GM18498 (cell line): ENCODE measurements at regions not wholly inside any gene's neighbourhood (a gene's known extent, or its start where the extent isn't known, plus 50 kb on each side); places are given as distances from the start of the nearest gene placed in this dataset.
"Not testable (repeated sequence)": the region's sequence is repeated elsewhere in the genome, so short reads cannot be mapped to it uniquely, and the experiment has no call there.

ENCODE experiments used
- ATAC-seq: cut with Tn5 transposase; IDR thresholded peaks from one replicate; pipeline ENCODE4 v1.9.1; 2021; ENCODE audit warnings: mild to moderate bottlenecking, moderate library complexity; ENCODE audit not compliant: unreplicated experiment

DNA sequence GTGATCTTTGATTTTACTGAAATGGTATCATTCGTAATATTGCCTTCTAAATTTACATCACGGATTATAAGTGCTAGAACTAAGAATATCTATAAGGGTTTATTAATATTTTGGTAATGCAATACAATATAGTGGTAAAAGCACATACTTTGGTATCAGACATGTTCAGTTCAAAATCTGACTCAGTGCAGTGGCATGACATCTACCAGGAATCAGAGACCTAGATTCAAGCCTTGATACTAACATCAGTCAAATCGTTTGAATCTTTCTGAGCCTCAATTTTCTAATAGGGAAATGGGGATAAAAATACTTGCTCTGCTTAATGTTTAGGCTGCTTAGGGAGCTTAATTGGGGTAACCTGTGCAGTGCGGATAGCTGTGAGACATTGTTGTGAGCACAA lies 488.0 kb downstream of the BCKDHB start:
- no peak for ATAC-seq

DNA sequence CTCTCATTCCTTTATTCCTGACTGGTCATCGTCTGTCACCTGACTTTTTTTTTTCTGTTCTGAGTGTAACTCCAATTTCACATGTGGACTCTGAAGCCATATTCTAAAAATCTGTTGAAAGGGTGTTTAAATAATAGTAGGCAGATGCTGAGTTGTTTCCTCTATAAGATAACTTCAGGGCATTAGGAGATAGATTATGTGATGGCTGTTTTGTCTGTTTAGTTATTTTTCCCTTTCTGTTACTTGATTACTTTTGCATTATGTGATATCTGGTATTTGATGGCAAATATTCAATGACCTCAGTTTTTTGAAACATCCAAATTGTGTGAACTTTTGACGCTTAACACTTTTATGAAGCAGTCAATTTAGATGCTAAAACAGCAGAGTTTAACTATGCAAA lies 486.0 kb downstream of the BCKDHB start:
- no peak for ATAC-seq

DNA sequence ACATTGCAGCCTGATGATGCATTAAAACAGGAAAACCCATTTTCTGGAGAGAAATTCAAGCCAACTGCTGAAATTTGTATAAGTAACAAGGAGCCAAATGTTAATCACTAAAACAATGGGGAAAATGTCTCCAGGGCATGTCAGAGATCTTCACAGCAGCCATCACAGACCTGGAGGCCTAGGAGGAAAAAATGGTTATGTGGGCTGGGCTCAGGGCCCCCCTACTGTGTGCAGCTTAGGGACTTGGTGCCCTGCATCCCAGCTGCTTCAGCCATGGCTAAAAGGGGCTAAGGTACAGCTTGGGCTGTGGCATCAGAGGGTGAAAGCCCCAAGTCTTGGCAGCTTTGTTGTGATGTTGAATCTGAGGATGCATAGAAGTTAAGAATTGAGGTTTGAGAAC lies 479.8 kb downstream of the BCKDHB start:
- no peak for ATAC-seq

DNA sequence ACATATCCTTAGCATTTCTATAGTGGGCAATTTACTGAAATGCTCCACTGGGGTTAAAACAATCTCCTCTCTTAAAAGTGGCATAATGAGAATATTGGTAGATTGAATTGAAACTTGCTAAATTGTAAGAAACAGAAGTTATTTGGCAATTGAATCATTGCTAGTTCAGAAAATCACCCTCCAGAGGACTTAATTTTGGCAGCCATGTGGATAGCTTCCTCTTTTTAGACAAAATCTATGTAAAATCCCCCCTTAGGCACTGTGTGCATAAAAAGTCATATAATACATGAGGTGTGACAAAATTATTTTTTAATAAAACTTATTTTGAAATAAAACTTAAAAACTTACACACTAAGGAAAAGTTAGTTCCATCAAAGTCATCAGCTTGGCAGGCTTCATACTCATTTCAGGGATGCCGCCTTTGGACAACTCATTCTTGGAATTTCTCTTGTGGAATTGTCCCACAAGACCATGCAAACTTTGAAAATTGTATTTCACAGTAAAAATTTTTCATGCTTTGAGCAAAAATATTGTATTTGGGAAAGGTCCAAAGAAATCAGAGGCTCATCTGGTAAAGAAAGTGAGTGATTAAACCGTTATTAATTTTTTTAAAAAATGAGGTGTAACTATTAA lies 473.0 kb downstream of the BCKDHB start:
- no peak for ATAC-seq

DNA sequence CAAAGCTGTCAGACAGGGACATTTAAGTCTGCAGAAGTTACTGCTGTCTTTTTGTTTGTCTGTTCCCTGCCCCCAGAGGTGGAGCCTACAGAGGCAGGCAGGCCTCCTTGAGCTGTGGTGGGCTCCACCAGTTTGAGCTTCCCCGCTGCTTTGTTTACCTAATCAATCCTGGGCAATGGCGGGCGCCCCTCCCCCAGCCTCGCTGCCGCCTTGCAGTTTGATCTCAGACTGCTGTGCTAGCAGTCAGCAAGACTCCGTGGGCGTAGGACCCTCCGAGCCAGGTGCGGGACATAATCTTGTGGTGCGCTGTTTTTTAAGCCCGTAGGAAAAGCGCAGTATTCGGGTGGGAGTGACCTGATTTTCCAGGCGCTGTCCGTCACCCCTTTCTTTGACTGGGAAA lies 466.8 kb downstream of the BCKDHB start:
- ATAC-seq: not testable (repeated sequence)

DNA sequence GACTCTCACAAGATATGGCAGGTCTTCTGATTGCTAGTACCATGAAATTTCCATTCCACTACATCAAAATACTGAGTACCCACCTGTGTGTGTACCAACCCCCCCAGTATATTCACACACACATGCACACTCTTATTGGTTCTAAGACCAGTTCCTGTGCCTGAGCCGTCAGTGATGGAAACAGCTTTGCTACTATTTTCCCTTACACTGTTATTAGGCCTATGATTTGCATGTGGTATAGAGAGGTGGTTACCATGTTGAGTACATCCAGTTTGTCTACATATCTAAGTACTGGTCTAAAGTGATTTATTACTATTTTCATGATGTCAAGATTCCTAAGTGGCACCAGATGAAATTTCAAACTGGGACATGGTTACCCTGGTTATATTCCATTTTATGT lies 459.9 kb downstream of the BCKDHB start:
- no peak for ATAC-seq

DNA sequence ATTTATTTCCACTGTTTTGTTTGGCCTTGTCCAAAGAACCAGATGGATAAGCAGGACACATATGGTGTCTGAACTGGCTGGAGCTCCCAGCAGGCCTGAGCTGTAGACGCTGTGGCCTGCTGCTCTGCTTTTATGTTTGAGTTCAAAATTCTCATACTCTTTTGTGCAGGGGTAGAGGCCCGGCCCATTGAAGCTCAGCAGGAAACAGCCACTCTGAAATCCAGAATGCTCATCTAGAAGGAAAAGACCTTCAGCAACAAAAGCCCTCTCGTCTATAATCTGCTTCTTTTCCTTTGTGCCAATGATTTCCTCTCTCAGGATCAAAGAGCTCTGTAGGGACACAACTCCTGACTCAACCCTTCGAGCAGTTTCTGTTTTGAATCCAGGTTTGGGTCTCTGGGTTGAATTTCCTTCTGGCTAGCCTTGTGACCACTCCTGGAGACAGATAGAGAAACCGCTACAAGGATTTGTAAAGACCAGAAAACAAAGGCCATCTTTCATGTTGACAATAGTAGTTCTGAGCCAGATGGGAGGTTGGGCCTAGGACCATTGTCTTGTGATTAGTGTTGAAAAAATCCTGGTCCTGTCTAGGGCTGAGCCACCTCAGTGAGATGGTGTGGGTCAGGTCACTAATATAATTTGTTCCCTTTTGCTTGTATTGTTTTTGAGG lies 446.7 kb downstream of the BCKDHB start:
- no peak for ATAC-seq

DNA sequence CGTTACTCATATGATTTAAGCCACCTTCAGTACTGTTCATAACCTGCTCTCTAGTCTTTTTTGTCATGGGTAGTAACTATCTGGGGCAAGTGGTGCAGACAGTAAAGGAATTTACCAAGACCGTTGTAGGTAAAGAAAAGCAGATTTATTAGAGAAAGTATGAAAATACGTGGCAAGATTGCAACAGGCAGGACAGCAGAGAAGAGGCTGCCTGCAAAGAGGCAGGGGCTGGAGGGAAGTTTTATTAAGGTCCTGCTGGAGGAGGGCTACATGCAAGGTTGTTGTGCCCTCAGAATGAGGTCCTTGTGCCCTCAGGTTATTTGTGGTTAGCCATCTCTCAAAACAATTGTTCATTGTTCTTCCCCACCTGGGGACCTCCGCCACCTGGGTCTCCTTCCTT lies 444.3 kb downstream of the BCKDHB start:
- no peak for ATAC-seq

DNA sequence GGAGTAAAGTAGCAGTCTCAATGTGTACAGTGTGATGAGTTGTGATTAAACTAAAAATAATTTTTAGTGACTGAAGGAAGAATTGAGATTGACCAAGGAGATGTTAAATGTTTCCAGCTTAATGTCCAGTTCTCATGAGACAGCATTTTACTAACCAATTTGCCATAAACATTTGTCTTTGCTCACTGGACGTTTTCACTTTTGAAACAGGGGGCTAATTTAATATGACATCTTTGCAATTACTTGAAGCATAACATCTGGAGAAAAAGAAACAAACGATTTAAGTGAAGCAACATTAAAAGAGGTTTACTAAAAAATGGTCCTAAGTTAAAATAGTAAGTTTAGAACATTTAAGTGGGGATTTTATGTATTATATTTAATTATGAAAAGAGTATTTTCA lies 443.8 kb downstream of the BCKDHB start:
- no peak for ATAC-seq

DNA sequence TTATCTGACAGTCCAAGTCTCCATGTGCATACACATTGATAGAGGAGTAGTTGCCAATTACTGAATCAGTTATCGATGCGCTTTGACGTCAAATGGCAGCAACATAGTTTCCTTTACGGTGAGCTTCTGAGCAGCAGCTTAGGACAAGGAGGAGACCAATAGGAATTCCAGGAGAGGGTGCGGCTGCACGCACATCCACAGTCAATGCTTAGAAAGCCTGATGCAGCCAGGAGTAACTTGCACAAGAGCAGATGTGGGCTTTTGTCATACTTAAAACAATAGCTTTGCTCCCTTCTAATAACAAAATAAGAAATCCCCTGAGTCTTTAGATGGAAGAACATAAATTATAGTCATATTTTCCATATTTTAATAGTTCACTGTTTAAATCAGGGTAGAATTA lies 442.1 kb downstream of the BCKDHB start:
- no peak for ATAC-seq

DNA sequence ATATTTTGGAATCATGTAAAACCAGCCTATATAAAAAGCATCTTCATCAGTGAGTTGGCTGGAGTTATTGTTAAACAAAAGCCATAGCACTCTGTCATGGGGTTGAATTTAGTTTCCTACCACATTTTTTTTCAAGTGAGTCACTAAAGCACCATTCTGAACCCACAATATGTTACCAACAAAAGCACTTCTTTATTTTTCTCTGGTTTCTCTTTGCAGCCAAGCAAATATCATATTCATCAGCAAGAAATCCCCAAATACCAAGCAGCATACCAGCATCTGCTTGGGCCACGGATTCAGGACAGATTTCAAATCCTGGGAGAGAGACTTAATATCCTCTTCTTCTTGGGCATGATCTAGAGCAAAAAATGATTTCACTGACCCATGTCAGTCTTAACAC lies 441.4 kb downstream of the BCKDHB start:
- no peak for ATAC-seq

DNA sequence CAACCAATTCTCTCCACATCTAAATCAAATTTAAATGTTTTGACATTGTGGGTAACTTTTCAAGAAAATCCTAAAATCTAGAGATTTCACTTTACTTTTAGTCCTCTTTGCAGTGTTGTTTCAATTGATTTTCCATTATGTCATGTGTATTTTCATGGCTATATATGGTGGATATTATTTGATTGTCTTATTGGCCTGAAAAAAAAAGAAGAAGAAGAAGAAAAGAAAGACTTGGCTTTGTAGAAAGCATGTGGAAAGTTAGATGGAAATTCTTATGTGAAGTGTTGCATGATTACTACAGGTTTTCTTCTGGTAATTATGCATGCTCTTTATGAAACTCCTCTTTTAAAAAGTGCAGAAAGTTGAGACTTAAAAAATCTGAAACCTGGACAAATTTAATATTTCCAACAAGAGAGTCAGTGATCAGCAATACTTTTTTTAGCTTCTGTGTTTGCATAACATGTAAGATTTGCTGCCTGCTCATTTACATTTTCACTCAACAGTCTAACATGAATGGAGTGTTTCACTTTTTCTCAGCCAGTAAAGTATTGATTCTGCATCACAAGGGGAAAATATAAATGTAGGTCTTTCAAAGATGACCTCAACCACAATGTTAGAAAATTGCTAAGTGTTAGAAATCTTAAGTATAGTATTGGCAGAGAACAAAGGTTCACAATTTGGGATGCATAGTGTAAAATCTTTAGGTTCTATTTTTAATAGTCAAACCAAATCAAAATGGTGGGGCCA lies 438.7 kb downstream of the BCKDHB start:
- ATAC-seq: no peak

DNA sequence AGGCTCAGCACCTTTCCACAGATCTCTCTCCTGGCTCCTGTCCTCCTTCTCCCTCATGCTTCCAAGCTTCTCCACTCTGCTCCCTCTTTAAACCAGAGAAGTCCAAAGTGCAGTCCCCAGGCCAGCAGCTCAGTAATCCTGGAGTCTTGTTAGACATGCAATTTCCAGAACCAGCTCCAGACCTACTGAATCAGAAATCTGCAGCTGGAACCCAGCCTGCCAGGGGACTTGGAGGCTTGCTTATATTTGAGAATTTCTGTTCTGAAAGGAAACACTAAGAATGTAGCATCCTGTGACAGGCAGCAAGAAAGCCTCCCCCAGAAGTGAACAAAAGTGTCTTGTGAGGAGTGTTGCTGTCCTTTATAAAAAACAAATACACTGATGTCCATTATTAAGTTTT lies 438.1 kb downstream of the BCKDHB start:
- no peak for ATAC-seq

DNA sequence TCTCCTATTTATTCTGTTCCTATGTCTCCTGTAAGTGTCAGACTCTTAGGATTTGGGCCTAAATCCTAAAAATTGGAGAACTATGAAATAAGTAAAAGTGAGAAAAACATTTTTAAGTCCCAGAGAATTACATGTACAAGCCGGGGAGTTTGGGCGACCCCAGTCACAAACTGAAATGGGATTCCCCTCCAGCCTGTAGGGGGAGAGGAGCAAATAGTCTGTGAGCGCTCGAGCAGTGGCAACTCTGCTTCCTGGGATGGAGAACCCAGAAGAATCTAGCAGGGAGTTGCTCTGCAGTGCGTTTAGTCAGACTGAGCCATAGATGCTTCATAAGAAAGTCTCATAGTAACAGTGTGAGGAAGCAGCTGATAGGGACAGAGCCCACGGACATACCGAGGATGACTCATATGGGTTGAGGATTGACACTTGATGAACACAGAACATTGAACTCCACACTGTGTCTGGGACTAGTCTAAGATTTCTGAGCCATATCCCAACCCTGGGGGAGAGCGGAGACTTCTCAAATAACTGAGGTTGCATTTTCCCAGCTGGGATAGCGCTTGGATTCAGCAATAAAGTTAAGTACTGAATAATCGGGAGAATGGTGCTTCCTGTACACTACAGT lies 437.2 kb downstream of the BCKDHB start:
- ATAC-seq: no peak

DNA sequence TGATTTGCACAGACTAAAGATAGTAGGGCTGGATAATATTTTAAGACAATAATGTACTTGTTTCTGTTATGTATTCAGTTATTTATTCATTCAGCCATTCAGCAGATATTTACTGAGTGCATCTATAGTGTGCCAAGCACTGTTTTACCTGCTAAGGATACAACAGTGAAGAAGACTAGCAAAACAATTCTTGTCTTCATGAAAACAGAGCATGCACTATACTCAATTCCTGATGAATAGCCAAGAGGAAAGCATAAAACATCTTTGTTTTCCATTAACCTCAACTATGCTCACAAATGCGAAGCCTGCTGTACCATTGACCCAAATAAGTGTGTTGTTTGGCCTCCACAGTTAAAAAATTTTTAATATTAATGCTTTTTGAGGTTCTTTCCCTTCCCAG lies 436.7 kb downstream of the BCKDHB start:
- no peak for ATAC-seq

DNA sequence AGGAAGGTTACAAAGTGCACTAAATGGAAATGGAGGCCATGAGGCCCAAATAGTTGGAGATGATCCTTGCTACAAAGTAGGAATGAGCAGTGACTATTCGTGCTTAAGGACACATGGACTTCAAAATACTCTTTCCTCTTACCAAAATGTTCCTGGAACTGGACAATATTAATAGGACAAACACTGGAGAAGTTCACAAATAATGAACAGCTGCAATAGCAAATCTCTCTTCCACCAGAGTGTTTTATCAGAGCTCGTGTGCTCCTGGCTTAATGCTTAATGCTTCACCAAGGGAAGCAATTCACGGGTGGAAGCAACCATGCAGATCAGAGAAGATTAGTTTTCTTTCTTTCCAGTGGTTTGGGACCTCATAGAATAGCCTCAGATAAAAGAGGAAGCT lies 435.4 kb downstream of the BCKDHB start:
- ATAC-seq: no peak

DNA sequence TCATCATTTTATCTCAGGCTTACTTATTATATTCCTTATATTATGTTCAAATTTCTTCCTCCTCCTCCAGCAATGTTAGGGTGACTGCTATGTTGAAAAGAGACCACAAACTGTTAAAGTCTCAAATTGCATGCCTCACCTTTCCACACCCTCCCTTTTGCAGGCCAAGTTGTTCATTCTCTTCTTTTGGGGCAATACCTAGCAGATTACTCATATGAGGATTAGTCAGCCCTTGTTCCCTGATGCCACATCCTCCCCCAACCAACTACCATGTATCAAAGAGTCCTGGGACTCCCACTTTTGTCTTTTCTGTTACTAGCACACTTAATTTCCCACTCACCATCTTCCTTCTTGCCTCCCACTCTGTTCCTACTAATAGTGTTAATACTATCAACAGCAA lies 434.7 kb downstream of the BCKDHB start:
- peak; percentile 37 for ATAC-seq

DNA sequence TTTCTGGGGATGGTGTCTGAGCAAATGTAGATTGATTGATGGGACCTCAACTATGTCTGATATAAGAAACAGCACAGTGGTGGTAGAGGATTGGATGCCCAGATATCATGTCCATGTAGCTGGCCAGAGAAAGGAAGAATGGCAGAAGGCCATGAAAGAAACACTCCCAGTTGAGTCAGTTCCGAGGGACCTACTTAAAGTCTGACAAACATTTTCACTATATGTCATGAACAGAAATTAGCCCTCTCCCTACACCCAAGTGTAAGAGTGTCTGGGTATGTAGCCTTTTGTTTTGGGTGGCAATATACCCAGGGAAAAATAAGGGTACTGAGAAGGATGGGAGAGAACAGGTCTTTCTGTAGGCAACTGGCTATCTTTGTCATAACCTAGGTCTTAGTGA lies 434.2 kb downstream of the BCKDHB start:
- no peak for ATAC-seq

DNA sequence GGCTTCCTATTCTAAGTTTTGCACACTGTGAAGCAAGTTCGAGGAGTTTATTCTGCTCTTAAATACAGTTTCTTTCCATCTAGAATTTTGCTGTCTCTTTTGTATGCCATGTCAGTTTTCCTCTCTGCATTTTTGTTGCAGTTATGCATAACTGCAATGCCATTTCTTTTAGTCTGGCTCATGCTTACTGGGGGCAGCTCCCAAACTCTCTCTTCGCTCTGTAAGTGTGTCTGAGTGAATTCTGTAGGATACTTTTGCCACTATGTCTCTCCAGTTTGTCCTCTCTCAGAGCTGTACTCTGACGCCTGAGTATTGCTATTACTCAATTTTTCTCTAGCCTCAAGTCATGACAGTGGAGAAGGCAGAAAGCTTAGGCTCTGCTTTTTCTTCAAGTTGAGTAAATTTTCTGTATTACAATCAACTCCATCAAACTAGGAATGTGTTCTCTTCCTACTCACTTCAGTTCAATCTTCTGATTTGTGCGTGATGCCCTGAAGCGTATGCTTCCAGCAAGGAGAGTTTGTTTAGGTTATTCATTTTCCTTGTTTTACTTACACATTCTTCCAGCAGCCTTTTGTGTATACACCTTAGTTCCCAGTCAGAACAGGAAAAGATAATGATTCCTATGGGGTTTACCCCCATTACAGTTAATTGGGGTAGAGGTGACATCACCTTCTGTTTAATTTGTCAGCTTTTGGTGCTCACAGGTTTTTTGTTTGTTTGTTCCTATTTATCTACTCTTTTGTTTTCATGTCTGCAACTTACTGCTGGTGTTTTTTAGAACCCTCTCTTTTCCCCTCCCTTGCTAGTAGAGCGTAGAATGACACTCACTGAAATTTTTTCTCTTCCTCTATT lies 430.9 kb downstream of the BCKDHB start:
- no peak for ATAC-seq

DNA sequence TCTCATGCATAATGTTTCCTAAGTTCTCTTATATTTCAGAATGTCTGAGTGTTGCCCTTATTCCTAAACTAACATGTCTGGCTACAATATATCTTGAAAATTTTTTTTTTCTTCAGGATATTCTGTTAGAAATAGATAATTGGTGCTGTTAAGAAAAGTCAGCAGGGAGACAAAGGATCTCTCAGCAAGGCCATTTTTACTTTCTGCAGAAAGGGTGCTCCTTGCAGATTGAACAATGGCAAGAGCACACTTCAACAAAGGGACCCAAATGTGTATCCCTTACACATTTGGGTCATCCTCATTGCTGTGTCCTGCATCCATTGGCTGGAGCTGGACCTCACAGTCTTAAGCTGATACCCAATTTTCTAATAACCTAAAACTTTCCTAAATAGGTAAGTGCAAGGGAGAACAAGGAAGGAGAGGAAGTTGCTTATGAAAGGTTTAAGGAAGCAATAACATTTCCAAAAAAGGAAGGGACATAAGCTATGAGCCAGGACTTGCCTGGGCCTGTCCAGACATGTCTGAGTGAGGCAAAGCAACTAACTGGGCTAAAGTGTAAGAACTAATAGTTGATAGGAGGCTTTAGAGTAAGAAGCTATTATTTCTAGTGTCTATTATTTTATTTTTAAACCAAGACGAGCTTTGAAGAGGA lies 429.6 kb downstream of the BCKDHB start:
- no peak for ATAC-seq
